GM19372 (cell line): ENCODE measurements at regions not wholly inside any gene's neighbourhood (a gene's known extent, or its start where the extent isn't known, plus 50 kb on each side); places are given as distances from the start of the nearest gene placed in this dataset.

Source experiments
- ATAC-seq: cut with Tn5 transposase; IDR thresholded peaks from one replicate; pipeline ENCODE4 v1.9.1; 2021; ENCODE audit warnings: mild to moderate bottlenecking, low read depth, moderate library complexity; ENCODE audit not compliant: unreplicated experiment

GRCh38 chr20:50272724-50273446 is 82.3 kb downstream of the CEBPB start:
- ATAC-seq = no peak

DNA sequence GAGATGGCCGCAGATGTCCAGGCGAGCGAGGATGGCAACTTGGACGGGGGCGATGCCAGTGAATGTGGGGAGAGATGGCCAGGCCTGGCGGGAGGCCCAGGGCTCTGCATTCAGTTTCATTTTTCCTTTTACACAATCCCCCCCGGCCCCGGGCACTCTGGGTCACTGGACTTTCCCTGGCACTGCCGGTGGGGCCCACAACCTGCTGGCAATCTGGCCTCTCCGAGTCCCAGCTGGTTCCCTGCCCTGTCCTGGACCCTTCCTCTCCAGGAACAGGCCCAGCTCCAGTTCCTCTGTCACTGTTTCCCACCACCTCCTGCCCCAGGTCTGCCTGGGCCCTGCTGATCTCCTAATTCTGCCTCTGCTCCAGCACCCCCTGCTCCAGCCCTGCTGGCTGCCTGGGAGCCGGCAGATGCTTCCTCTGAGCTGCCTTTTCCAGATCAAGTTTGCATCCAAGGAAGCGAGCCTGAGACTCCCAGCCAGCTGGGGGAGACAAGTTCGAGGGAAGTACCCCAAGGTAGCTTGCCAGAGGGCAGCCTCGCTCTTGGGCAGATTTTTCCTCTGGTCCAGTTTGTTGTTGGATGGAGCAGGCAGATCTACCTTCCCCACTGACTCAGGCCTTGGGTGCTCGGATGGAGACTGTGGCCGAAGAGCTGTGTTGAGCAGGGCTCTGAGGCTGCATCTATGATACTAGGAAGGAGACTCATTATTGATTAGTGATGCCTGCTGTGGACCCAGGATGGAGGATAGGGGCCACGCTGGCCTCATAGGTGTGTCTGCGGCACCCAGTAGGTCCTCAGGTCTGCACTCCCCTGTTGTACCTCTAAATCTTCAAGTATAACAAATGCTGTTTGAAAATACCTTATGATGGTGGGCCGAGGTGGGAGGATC is 83.2 kb downstream of the CEBPB start:
- no peak for ATAC-seq

DNA sequence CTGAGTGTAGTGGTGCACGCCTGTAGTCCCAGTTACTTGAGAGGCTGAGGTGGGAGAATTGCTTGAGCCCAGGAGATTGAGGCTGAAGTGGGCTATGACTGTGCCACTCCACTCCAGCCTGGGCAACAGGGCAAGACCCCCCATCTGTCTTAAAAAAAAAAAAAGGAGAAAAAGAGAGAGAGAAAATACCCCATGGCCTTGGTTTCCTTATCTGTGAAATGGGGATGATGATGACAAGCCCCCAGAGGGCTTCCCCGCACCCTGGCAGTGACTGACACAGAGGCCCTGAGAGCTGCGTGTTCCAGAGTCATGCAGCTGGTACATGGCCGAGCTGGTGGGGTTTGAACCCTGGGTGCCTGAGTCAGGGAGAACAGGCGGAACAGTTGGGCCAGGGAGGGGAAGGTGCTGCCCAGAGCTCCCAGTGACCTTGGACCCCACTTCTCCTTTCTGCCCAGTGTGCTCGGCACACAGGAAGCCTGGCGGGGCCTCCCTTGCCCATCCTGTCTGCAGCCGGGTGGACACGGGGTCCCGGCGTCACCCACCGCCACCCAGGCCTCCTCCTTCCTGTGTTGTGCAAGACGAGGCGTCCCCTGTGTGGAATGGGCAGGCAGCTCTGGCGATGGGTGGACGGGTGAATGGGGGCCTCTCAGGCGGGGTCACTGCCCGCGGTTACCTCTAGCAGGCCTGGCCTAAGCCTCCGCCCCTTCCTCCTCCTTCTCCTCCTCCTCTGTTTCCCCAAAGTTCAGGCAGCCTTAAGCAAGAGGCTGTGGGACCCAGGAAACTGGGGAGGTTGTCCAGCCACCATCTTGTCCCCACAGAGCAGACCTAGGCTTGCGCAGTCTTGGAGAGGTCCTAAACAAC is 84.2 kb downstream of the CEBPB start:
- no peak for ATAC-seq

DNA sequence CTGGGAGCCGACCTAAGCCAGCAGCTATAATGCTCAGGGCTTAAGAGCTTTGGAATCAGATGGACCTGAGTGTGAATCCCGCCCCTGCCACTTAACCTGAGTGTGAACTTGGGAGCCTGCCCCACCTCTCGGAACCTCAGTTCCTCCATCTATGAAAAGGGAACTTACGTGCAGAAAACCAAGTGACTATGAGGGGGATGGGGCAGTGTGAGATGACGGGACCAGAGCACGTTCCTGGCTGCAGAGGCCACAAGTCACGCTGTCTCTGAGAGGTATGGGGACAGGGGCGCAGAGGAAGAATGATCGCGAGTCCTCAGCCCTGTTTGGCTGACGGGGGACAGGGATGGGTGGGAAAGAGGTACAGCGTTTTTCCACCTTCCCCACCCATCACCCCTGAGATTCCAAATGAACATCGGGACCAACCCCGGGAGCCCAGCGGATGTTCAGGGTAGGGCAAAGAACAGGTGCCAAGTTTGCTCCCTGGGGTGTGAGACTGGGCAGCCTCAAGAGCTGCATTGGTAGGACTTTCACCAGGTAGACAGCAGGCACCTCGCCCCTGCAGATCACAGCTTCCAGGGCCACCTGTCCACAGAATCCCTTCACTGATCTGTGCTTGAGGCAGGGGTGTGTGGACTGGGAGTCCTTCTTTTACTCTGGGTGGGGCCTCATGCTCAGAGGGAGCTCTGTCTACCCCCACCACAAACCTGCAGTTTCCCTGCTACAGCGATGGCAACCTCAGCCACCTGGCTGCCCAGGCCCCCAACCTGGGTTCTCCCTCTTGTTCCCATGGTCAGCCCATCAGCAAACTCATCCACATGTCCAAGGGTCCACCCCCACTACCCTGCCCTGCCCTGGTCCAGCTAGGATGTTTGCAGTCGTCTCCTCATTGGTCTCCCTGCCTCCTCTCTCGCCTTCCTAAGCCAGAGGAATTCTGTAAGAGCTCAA is 85.8 kb downstream of the CEBPB start:
- no peak for ATAC-seq

GRCh38 chr20:50277064-50277415 is 86.4 kb downstream of the CEBPB start:
- ATAC-seq = no peak

DNA sequence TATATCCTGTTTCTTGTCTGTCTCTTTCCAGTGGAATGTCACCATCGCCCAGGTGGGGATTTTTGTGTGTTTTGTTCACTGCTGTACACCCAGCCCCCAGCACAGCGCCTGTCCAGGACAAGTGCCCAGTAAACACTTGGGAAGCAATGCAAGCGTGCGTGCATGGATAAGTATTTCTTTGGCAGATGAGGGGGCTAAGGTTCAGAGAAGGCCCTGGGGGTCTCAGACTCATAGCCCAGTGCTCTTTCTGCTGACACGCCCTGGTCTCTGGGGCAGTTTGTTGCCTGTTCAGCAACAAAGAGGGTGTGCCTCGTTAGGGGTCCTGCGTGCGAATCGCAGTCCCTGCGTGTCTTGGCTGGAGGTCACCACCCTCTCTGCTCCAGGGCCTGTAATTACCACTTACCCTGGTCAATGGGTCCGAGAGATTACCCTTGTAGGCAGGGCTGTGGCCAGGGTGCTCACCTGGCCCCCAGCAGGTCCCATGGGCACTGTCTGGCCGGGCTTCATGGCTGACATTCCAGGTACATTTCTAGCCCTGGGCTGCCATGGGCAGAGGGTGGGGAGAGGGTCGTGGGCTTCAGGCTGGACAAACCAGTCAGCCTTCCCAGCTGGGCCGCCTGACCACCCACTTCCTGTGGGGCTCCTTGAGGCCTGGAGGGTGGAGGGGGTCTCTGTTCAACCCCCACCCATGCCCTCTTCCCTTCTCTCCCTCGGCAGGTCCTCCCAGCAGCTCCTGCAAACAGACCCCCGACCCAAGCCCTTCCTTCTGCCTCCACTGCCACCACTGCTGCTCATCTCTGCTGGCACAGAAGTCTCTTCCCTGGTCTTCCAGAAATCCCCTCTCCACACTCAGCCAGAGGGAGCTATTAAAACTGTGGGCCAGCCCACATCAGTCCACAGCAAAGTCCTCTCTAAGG is 87.1 kb downstream of the CEBPB start:
- no peak for ATAC-seq

- ATAC-seq = no peak
Measured at GRCh38 chr20:50278377-50278683, 87.7 kb downstream of the CEBPB start.

GRCh38 chr20:50278684-50279531 is 88.3 kb downstream of the CEBPB start:
- no peak for ATAC-seq

DNA sequence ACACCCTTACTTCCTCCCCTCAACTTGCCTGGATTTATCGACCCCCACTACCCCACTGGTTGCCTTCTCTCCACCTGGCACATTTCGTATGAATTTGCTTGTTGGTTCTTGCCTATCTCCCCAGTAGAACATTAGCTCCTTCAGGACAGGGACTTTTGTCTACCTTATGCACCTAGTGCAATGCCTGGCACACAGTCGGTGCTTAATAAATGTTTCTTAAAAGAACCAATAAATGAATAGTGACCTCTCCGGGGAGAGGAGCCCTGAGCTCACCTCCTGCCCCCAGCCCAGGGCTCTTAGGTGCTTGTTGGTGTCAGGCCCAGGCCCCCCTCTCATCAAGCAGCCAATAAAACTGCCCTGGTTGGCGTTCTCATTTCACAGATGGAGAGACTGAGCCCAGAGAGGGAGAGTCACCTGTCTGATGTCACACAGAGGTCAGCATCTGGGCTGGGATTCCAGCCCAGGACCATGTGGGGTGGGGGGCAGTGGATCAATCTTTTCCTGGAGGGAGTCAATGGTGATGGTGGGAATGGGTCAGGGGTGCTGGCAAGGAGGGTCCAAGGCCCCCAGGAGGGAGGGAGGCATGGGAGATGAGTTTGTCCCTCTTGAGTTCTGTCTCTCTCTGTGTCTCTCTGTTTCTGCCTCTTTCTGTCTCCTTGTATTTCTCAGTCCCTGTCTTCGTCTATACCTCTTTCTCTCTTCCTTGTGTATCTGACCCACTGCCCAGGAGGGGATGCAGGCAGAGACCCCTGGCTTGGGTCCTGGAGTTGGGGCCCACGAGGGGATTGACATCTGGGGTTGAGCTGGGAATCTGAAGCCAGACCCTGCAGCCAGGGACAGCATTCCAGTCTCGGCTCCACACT is 89.6 kb downstream of the CEBPB start:
- no peak for ATAC-seq

- ATAC-seq = no peak
Measured at GRCh38 chr20:50280851-50281655, 90.4 kb downstream of the CEBPB start.

DNA sequence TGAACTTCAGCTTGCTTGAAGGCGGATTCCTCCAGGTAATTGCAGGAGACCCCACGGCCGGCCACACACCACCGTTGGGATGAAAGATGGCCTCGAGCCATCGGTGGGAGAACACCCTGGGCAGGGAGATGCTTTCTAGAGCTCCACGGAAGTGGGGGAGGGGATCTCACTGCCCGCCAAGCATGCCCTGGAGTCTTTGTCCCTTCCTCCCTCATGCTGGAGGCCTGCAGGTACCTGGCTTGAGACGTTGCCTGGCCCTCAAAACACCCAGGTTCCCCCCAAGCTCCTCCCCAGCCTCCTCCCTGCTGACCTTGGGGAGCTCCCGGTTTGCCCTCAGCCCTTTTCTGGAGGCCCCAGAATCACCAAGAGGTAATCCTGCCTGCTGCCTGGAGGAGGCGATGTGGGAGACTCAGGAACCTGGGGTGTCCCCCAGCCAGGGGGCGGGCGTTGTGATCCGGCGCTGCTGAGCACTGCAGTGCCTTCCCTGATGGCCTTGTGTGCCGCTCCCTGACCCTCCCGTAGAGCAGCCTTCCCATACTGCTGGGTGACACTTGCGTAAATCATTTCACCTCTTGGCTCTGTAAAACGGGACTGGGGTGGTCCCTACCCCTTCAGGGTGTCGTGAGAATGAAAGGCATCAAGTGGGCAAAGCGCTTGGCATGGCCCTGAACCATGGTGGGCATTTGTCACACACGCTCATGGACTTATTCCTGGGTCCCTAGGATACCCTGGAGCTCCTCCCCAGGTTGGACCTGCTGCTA is 91.4 kb downstream of the CEBPB start:
- ATAC-seq = no peak

DNA sequence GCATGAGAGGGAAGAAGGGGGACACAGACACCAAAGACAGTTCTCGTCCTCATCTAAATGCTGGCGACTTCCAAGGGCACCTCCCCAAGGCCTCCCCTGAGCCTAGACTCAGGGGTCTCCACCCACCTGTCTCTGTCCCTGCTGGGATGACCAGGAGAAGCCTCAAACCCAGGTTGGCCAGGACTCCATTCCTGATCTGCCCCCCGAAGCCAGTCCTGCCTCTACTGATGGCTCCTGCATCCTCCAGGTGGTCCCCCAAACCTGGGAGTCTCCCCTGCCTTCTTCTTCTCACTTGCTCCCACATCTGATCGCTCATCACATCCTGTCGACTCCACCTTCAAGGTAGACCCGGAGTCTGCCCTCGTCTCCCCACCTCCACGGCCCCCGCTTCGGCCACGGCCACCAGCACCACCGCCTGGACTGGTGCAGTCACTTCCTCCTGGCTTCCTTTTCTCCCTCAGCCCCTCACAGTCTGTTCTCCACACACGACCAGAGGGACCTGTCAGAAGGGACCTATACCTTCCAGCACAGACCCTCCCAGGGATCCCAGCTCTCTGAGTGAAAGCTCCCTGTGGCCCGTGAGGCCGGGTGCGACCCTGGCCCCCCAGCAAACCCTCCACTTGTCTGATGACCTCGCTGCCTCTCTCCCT is 92.1 kb downstream of the CEBPB start:
- no peak for ATAC-seq

GRCh38 chr20:50283370-50283769 is 92.7 kb downstream of the CEBPB start:
- ATAC-seq = no peak

- ATAC-seq = no peak
Measured at GRCh38 chr20:50283922-50284810, 93.5 kb downstream of the CEBPB start.
